Right ventricle myocardium superior (tissue), 1 donor: ENCODE measurements at regions not wholly inside any gene's neighbourhood (a gene's known extent, or its start where the extent isn't known, plus 50 kb on each side); places are given as distances from the start of the nearest gene placed in this dataset.
"Not testable (repeated sequence)": the region's sequence is repeated elsewhere in the genome, so short reads cannot be mapped to it uniquely, and the experiment has no call there.

Experiments used
- ATAC-seq: fragments of 200-7000 bp; cut with Tn5 transposase; one replicate; pipeline ENCODE4 v1.9.1; 2020; ENCODE audit warnings: mild to moderate bottlenecking; ENCODE audit not compliant: poor library complexity
- DNase-seq: peaks from one replicate; pipeline ENCODE4 v3.0.0-alpha.2; 2020
- intact Hi-C: fragments of 100-400 bp; cut with DNase I; formaldehyde crosslinking; loops from one replicate; pipeline ENCODE4 v1.11.2; 2022
- donor health status: DM: no; HTN: yes; CAD: no; lungs with severe emphysema.

- no peak for DNase-seq
- intact Hi-C loops: no loop called here
- ATAC-seq: no peak
Observed at GRCh38 chr2:82224301-82224940, 1919.9 kb upstream of the LRRTM1 start.

GRCh38 chr2:82215212-82215611, 1910.7 kb upstream of the LRRTM1 start:
- DNase-seq: no peak
- intact Hi-C loops: no loop called here
- no peak for ATAC-seq

- no peak for DNase-seq
- ATAC-seq: no peak
- intact Hi-C loops: no loop called here
Observed at GRCh38 chr2:82199493-82199852, 1894.9 kb upstream of the LRRTM1 start.

- intact Hi-C loops: no loop called here
- no peak for DNase-seq
- no peak for ATAC-seq
Observed at GRCh38 chr2:82198809-82199492, 1894.4 kb upstream of the LRRTM1 start.

GRCh38 chr2:82182270-82182669, 1877.7 kb upstream of the LRRTM1 start:
- ATAC-seq (no peak), DNase-seq (no peak)
- intact Hi-C loops: no loop called here

GRCh38 chr2:82175210-82175609, 1870.7 kb upstream of the LRRTM1 start:
- intact Hi-C loops, DNase-seq, ATAC-seq: not testable (repeated sequence)

GRCh38 chr2:82172483-82172882, 1867.9 kb upstream of the LRRTM1 start:
- no peak for ATAC-seq
- DNase-seq: no peak
- intact Hi-C loops: no loop called here

GRCh38 chr2:82169379-82169778, 1864.8 kb upstream of the LRRTM1 start:
- DNase-seq: no peak
- no peak for ATAC-seq
- intact Hi-C loops: no loop called here

- intact Hi-C loops: no loop called here
- ATAC-seq (no peak), DNase-seq (no peak)
Observed at GRCh38 chr2:82165377-82165776, 1860.8 kb upstream of the LRRTM1 start.

- intact Hi-C loops: no loop called here
- DNase-seq (no peak), ATAC-seq (no peak)
Observed at GRCh38 chr2:82158150-82158549, 1853.6 kb upstream of the LRRTM1 start.

GRCh38 chr2:82155469-82155868, 1850.9 kb upstream of the LRRTM1 start:
- DNase-seq (no peak), ATAC-seq (no peak)
- intact Hi-C loops: no loop called here

GRCh38 chr2:82143343-82143742, 1838.8 kb upstream of the LRRTM1 start:
- no peak for ATAC-seq
- intact Hi-C loops: no loop called here
- DNase-seq: no peak

- no peak for DNase-seq
- intact Hi-C loops: no loop called here
- ATAC-seq: no peak
Observed at GRCh38 chr2:82139979-82140611, 1835.5 kb upstream of the LRRTM1 start.

- ATAC-seq (no peak), DNase-seq (no peak)
- intact Hi-C loops: no loop called here
Observed at GRCh38 chr2:82137441-82137840, 1832.9 kb upstream of the LRRTM1 start.

- intact Hi-C loops: no loop called here
- DNase-seq (no peak), ATAC-seq (no peak)
Observed at GRCh38 chr2:82128051-82128450, 1823.5 kb upstream of the LRRTM1 start.

GRCh38 chr2:82124629-82125028, 1820.1 kb upstream of the LRRTM1 start:
- DNase-seq (no peak), ATAC-seq (no peak)
- intact Hi-C loops: no loop called here

GRCh38 chr2:82120654-82121053, 1816.1 kb upstream of the LRRTM1 start:
- ATAC-seq (no peak), DNase-seq (no peak)
- intact Hi-C loops: no loop called here

- no peak for ATAC-seq
- intact Hi-C loops: no loop called here
- DNase-seq: no peak
Observed at GRCh38 chr2:82120115-82120514, 1815.6 kb upstream of the LRRTM1 start.

- intact Hi-C loops: no loop called here
- DNase-seq: no peak
- ATAC-seq: no peak
Observed at GRCh38 chr2:82109418-82109817, 1804.9 kb upstream of the LRRTM1 start.

- intact Hi-C loops: no loop called here
- ATAC-seq (no peak), DNase-seq (no peak)
Observed at GRCh38 chr2:82098617-82099016, 1794.1 kb upstream of the LRRTM1 start.
